ENCODE measurements at regions not wholly inside any gene's neighbourhood (a gene's known extent, or its start where the extent isn't known, plus 50 kb on each side); places are given as distances from the start of the nearest gene placed in this dataset.

DNA sequence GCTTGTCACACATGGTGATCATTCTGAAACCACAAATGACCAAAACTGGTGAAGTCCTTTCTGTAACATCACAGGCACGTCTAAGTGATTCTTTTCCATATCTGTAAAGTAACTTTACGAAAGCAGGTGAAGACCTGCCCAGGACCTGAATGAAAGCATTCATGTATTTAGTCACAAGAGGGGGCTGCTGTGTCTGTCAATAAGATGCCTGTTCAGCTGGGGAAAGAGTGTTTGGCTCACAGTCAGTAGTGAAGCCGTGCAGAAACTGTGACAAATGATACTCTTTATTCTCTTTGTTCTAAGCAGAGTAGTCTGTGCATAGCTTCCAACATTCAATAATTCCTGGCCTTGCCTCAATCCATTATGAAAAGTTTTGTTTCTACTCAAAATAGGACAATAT lies 373.5 kb upstream of the OR4E1 start:
- peak; percentile 36 for DNase-seq (ENCODE audit: low read depth)
- H3K4me3 ChIP-seq (ENCODE audit: low read depth, low read length) = no peak overlapping the region
- TF ChIP-seq CTCF (conservative IDR thresholded peaks at IDR 0.05; ENCODE audit: low read depth, low read length) = peak; percentile 43

- no peak for DNase-seq (ENCODE audit: low read depth)
- H3K4me3 ChIP-seq (ENCODE audit: low read depth, low read length) = no peak overlapping the region
- no peak for TF ChIP-seq CTCF (conservative IDR thresholded peaks at IDR 0.05; ENCODE audit: low read depth, low read length)
Measured at GRCh38 chr14:22046063-22046462, 372.4 kb upstream of the OR4E1 start.

DNA sequence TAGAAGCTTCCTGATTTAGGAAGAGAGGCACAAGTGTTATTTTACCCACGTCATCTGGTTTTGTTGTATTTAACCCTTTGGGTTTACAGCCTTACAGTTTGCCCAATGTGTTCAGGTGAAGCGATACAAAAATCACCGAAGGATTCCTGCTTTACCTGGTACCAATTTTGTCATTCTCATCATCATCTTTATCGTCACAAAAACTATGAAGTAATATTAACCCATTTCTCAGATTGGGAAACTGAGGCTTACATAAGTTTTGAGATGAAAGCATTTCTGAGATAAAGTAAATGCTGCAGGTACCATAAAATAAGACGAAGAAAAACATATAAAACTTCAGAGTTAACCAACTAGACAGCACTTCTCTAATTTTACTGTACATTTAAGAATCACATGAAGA lies 370.6 kb upstream of the OR4E1 start:
- no peak for DNase-seq (ENCODE audit: low read depth)
- no peak for TF ChIP-seq CTCF (conservative IDR thresholded peaks at IDR 0.05; ENCODE audit: low read depth, low read length)
- H3K4me3 ChIP-seq (ENCODE audit: low read depth, low read length) = no peak overlapping the region

DNA sequence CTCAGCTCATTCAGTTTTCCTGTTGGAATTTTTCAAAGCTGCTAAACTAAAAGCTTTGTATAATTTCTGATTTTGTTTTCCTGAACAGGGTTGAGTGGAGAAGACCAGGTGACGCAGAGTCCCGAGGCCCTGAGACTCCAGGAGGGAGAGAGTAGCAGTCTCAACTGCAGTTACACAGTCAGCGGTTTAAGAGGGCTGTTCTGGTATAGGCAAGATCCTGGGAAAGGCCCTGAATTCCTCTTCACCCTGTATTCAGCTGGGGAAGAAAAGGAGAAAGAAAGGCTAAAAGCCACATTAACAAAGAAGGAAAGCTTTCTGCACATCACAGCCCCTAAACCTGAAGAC lies 367.1 kb upstream of the OR4E1 start:
- no peak for TF ChIP-seq CTCF (conservative IDR thresholded peaks at IDR 0.05; ENCODE audit: low read depth, low read length)
- H3K4me3 ChIP-seq (ENCODE audit: low read depth, low read length) = no peak overlapping the region
- DNase-seq (ENCODE audit: low read depth) = no peak

- no peak overlapping the region for H3K4me3 ChIP-seq (ENCODE audit: low read depth, low read length)
- peak; percentile 54 for TF ChIP-seq CTCF (conservative IDR thresholded peaks at IDR 0.05; ENCODE audit: low read depth, low read length)
- peak; percentile 16 for DNase-seq (ENCODE audit: low read depth)
Measured at GRCh38 chr14:22039938-22040780, 366.5 kb upstream of the OR4E1 start.

- no peak overlapping the region for H3K4me3 ChIP-seq (ENCODE audit: low read depth, low read length)
- no peak for DNase-seq (ENCODE audit: low read depth)
Measured at GRCh38 chr14:22036541-22037239, 363.1 kb upstream of the OR4E1 start.

More at GRCh38 chr14:22036541-22037239, 363.1 kb upstream of the OR4E1 start:
- TF ChIP-seq CTCF (conservative IDR thresholded peaks at IDR 0.05; ENCODE audit: low read depth, low read length) = no peak

All from choroid plexus epithelial cell (primary cell).